ENCODE measurements at regions not wholly inside any gene's neighbourhood (a gene's known extent, or its start where the extent isn't known, plus 50 kb on each side); places are given as distances from the start of the nearest gene placed in this dataset.

DNA sequence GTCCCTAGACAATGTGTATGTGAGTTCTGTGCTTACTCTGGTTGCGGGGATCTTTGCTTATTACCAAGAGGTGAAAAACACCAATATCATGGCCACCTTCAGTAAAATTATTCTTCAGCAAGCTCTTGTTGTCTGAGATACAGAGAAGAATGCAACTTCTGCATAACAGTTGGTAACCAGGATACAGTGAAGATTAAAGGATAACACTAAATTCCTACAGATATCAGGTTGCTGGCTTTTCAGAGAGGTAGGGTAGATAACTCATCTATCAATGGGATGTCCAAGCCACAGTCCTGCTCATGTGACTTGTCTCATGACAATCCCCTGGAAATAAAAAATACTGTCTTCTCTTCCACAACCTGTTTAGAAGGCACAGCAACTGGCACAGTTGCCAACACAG, 308.5 kb downstream of the TNS1 start:
- no CpG with 5 or more reads among the region's 1 CpG for WGBS (ENCODE audit: extremely low coverage, insufficient coverage, insufficient read length)
- no peak overlapping the region for H4K12ac ChIP-seq (ENCODE audit: low read depth, low read length)

DNA sequence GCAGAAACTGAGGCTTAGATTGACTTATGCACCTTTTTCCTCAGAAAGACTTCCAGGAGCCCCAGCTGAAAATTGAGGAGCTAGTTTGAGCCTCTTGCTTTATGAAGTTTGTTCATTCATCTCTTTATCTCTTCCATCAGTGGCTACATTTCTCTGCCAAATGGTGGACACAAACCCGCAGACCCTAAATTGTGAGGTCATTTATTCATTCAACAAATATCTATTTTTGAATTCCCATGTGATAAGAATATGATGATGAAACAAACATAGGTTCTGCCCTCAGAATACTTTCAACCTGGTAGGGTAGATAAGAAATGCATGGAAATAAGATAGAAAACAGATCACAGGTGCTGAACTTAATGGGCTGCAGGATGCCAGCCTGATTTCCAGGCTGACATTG, 309.4 kb downstream of the TNS1 start:
- H3K18ac ChIP-seq (ENCODE audit: low read length) = no peak overlapping the region
- H4K8ac ChIP-seq (ENCODE audit: low read depth, low read length) = no peak overlapping the region
- DNase-seq = peak; percentile 45 to 91
- no peak overlapping the region for H2BK5ac ChIP-seq (ENCODE audit: low read depth, low read length, poor library complexity)
- H2AK5ac ChIP-seq (ENCODE audit: low read length) = no peak overlapping the region
- H3K23ac ChIP-seq (ENCODE audit: low read length) = no peak overlapping the region
- no peak overlapping the region for H2AFZ ChIP-seq (ENCODE audit: insufficient read depth, low read length, poor library complexity)
- no peak overlapping the region for H3K27ac ChIP-seq (ENCODE audit: low read depth, low read length)
- no peak overlapping the region for H4K12ac ChIP-seq (ENCODE audit: low read depth, low read length)
- no peak overlapping the region for H3K14ac ChIP-seq (ENCODE audit: low read length)
- no peak overlapping the region for H3K9ac ChIP-seq (ENCODE audit: low read length)
- H3K4me3 ChIP-seq (ENCODE audit: low read depth, low read length) = no peak overlapping the region
- no peaks in the 10 kb centered on the region for H3K79me1 ChIP-seq (ENCODE audit: low read length)
- H3K4me1 ChIP-seq (ENCODE audit: control insufficient read depth in 1 of 2, insufficient read depth in 2 of 2, low read length in 2 of 2) = peaks cover 4 to 5% of the 10 kb centered on the region in 2 experiments
- no peak overlapping the region for H3K4ac ChIP-seq (ENCODE audit: low read depth, low read length)
- WGBS (ENCODE audit: extremely low coverage, insufficient coverage, insufficient read length) = no CpG with 5 or more reads among the region's 1 CpG
- no peak overlapping the region for H3K4me2 ChIP-seq (ENCODE audit: low read length)
- H4K91ac ChIP-seq (ENCODE audit: low read depth, low read length) = no peak overlapping the region
- H2BK120ac ChIP-seq (ENCODE audit: insufficient read depth, low read length, poor library complexity) = no peak overlapping the region
- H3K79me2 ChIP-seq (ENCODE audit: control insufficient read depth, insufficient read depth, low read length, poor library complexity) = no peaks in the 10 kb centered on the region
- no peaks in the 10 kb centered on the region for H3K27me3 ChIP-seq (ENCODE audit: insufficient read depth, low read length)
- no peaks in the 10 kb centered on the region for H3K36me3 ChIP-seq (ENCODE audit: control insufficient read depth in 1 of 2, insufficient read depth in 2 of 2, low read length in 2 of 2)
- no peak overlapping the region for H2BK12ac ChIP-seq (ENCODE audit: low read length)
- H3K9me3 ChIP-seq (ENCODE audit: insufficient read depth, low read depth, low read length) = no peaks in the 10 kb centered on the region

More for the DNA sequence above, 308.5 kb downstream of the TNS1 start:
- no peak overlapping the region for H3K27ac ChIP-seq (ENCODE audit: low read depth, low read length)
- H2BK120ac ChIP-seq (ENCODE audit: insufficient read depth, low read length, poor library complexity) = no peak overlapping the region
- no peak overlapping the region for H2AFZ ChIP-seq (ENCODE audit: insufficient read depth, low read length, poor library complexity)
- DNase-seq = peak; percentile 10 to 88
- no peak overlapping the region for H3K4me3 ChIP-seq (ENCODE audit: low read depth, low read length)
- no peak overlapping the region for H4K8ac ChIP-seq (ENCODE audit: low read depth, low read length)
- no peak overlapping the region for H3K4ac ChIP-seq (ENCODE audit: low read depth, low read length)
- peaks cover 4 to 5% of the 10 kb centered on the region in 2 experiments for H3K4me1 ChIP-seq (ENCODE audit: control insufficient read depth in 1 of 2, insufficient read depth in 2 of 2, low read length in 2 of 2)
- no peak overlapping the region for H3K23ac ChIP-seq (ENCODE audit: low read length)
- H3K9me3 ChIP-seq (ENCODE audit: insufficient read depth, low read depth, low read length) = no peaks in the 10 kb centered on the region
- H3K79me2 ChIP-seq (ENCODE audit: control insufficient read depth, insufficient read depth, low read length, poor library complexity) = no peaks in the 10 kb centered on the region
- no peak overlapping the region for H3K4me2 ChIP-seq (ENCODE audit: low read length)
- H2AK5ac ChIP-seq (ENCODE audit: low read length) = no peak overlapping the region
- no peak overlapping the region for H3K18ac ChIP-seq (ENCODE audit: low read length)
- H2BK5ac ChIP-seq (ENCODE audit: low read depth, low read length, poor library complexity) = no peak overlapping the region
- no peak overlapping the region for H2BK12ac ChIP-seq (ENCODE audit: low read length)
- no peak overlapping the region for H4K91ac ChIP-seq (ENCODE audit: low read depth, low read length)
- no peaks in the 10 kb centered on the region for H3K27me3 ChIP-seq (ENCODE audit: insufficient read depth, low read length)
- H3K79me1 ChIP-seq (ENCODE audit: low read length) = no peaks in the 10 kb centered on the region
- H3K36me3 ChIP-seq (ENCODE audit: control insufficient read depth in 1 of 2, insufficient read depth in 2 of 2, low read length in 2 of 2) = no peaks in the 10 kb centered on the region
- H3K9ac ChIP-seq (ENCODE audit: low read length) = no peak overlapping the region
- H3K14ac ChIP-seq (ENCODE audit: low read length) = no peak overlapping the region

DNA sequence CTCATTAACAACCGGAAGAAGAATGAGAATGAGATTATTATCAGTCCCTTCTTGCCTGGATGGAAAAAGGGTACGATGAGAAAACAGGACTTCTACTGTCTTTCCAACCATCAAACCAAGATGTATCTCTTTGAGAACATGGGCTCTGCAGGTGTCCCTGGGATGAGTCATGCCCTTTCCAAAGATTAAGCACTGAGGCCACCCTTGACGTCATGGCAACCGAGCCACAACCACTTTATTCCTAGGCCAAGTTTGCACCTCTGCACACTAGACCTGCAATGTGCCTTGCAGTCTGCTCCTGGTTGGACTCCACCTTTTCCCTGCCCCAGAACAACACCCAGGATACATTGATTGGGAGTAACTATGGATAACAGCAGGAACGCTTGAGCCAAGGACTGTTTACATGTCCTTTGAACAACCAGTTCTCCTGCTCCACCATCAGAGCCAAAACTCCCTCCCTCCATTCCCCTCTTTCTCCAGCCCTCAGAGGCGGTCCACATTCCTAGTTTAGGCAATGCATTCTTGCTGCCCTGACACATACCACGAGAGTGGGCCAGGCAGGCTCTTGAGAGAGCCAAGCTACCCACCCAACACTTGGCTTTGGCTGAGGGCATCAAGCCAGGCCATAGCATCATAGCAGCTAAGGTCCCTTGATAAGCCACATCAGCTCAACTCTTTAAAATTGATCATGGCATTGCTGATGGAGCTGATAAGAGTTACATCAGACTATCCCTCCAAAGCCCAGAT, 310.7 kb downstream of the TNS1 start:
- no peak overlapping the region for H2AK5ac ChIP-seq (ENCODE audit: low read length)
- H3K18ac ChIP-seq (ENCODE audit: low read length) = no peak overlapping the region
- H2AFZ ChIP-seq (ENCODE audit: insufficient read depth, low read length, poor library complexity) = no peak overlapping the region
- H3K4me1 ChIP-seq (ENCODE audit: control insufficient read depth in 1 of 2, insufficient read depth in 2 of 2, low read length in 2 of 2) = peaks cover 5 to 6% of the 10 kb centered on the region in 2 experiments
- no peak overlapping the region for H4K91ac ChIP-seq (ENCODE audit: low read depth, low read length)
- H3K4me2 ChIP-seq (ENCODE audit: low read length) = no peak overlapping the region
- H3K79me2 ChIP-seq (ENCODE audit: control insufficient read depth, insufficient read depth, low read length, poor library complexity) = no peaks in the 10 kb centered on the region
- no peak overlapping the region for H2BK12ac ChIP-seq (ENCODE audit: low read length)
- H3K9ac ChIP-seq (ENCODE audit: low read length) = no peak overlapping the region
- H3K9me3 ChIP-seq (ENCODE audit: insufficient read depth, low read depth, low read length) = no peaks in the 10 kb centered on the region
- no peak overlapping the region for H4K12ac ChIP-seq (ENCODE audit: low read depth, low read length)
- H3K14ac ChIP-seq (ENCODE audit: low read length) = no peak overlapping the region
- H3K79me1 ChIP-seq (ENCODE audit: low read length) = no peaks in the 10 kb centered on the region
- no peaks in the 10 kb centered on the region for H3K27me3 ChIP-seq (ENCODE audit: insufficient read depth, low read length)
- DNase-seq = peak; percentile 54 to 74
- no peak overlapping the region for H2BK120ac ChIP-seq (ENCODE audit: insufficient read depth, low read length, poor library complexity)
- no peak overlapping the region for H3K23ac ChIP-seq (ENCODE audit: low read length)
- no peaks in the 10 kb centered on the region for H3K36me3 ChIP-seq (ENCODE audit: control insufficient read depth in 1 of 2, insufficient read depth in 2 of 2, low read length in 2 of 2)
- no peak overlapping the region for H3K27ac ChIP-seq (ENCODE audit: low read depth, low read length)
- H4K8ac ChIP-seq (ENCODE audit: low read depth, low read length) = no peak overlapping the region
- H3K4ac ChIP-seq (ENCODE audit: low read depth, low read length) = no peak overlapping the region
- no peak overlapping the region for H3K4me3 ChIP-seq (ENCODE audit: low read depth, low read length)
- WGBS (ENCODE audit: extremely low coverage, insufficient coverage, insufficient read length) = no CpG with 5 or more reads among the region's 7 CpGs
- no peak overlapping the region for H2BK5ac ChIP-seq (ENCODE audit: low read depth, low read length, poor library complexity)

DNA sequence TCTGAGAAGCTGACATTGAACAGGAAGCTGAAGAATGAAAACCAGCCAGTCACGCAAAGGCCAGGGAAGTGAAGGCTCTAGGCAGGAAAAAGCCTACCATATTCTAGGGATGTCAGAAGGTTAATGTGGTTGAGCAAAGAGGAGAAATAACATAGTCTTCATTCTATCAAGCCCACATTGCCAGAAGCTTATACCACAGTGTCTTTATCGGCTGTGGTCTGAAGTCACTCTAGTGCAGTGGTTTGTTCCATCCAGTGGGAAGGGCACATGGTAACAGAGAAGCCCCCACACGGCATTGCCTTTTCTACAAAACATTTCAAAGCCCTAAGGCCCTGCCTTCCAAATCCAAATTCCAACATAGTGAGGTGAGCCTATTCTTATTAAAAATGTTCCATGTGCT, 311.3 kb downstream of the TNS1 start:
- Histone ChIP-seq H2AK5ac (ENCODE audit: low read length) (no peak overlapping the region), H3K4me2 (ENCODE audit: low read length) (no peak overlapping the region), H3K23ac (ENCODE audit: low read length) (no peak overlapping the region), H4K8ac (ENCODE audit: low read depth, low read length) (no peak overlapping the region), H3K18ac (ENCODE audit: low read length) (no peak overlapping the region), H3K4me3 (ENCODE audit: low read depth, low read length) (no peak overlapping the region), H3K9me3 (ENCODE audit: insufficient read depth, low read depth, low read length) (no peaks in the 10 kb centered on the region), H3K9ac (ENCODE audit: low read length) (no peak overlapping the region), H3K14ac (ENCODE audit: low read length) (no peak overlapping the region), H2BK5ac (ENCODE audit: low read depth, low read length, poor library complexity) (no peak overlapping the region), H3K79me2 (ENCODE audit: control insufficient read depth, insufficient read depth, low read length, poor library complexity) (no peaks in the 10 kb centered on the region), H3K4ac (ENCODE audit: low read depth, low read length) (no peak overlapping the region), H2AFZ (ENCODE audit: insufficient read depth, low read length, poor library complexity) (no peak overlapping the region), H3K27me3 (ENCODE audit: insufficient read depth, low read length) (no peaks in the 10 kb centered on the region), H2BK12ac (ENCODE audit: low read length) (no peak overlapping the region), H4K12ac (ENCODE audit: low read depth, low read length) (no peak overlapping the region), H4K91ac (ENCODE audit: low read depth, low read length) (no peak overlapping the region), H3K27ac (ENCODE audit: low read depth, low read length) (no peak overlapping the region), H2BK120ac (ENCODE audit: insufficient read depth, low read length, poor library complexity) (no peak overlapping the region), H3K36me3 (ENCODE audit: control insufficient read depth in 1 of 2, insufficient read depth in 2 of 2, low read length in 2 of 2) (no peaks in the 10 kb centered on the region), H3K79me1 (ENCODE audit: low read length) (no peaks in the 10 kb centered on the region), H3K4me1 (ENCODE audit: control insufficient read depth in 1 of 2, insufficient read depth in 2 of 2, low read length in 2 of 2) (peaks cover 5 to 6% of the 10 kb centered on the region in 2 experiments)
- peak in 1 of 2 donors; percentile 55 for DNase-seq
- WGBS (ENCODE audit: extremely low coverage, insufficient coverage, insufficient read length) = no CpG with 5 or more reads among the region's 3 CpGs
